HG03442 (cell line): ENCODE measurements at regions not wholly inside any gene's neighbourhood (a gene's known extent, or its start where the extent isn't known, plus 50 kb on each side); places are given as distances from the start of the nearest gene placed in this dataset.
A peak's percentile ranks its signal among the peaks of the same experiment; 100 is the strongest.

Source experiments
- ATAC-seq: cut with Tn5 transposase; IDR thresholded peaks from one replicate; pipeline ENCODE4 v1.9.1; 2021; ENCODE audit warnings: mild to moderate bottlenecking, moderate library complexity; ENCODE audit not compliant: unreplicated experiment

GRCh38 chr10:8583096-8583495 lies 528.6 kb downstream of the GATA3 start:
- ATAC-seq, result no peak

- ATAC-seq, result no peak
Observed at GRCh38 chr10:8584666-8585065, 530.2 kb downstream of the GATA3 start.

DNA sequence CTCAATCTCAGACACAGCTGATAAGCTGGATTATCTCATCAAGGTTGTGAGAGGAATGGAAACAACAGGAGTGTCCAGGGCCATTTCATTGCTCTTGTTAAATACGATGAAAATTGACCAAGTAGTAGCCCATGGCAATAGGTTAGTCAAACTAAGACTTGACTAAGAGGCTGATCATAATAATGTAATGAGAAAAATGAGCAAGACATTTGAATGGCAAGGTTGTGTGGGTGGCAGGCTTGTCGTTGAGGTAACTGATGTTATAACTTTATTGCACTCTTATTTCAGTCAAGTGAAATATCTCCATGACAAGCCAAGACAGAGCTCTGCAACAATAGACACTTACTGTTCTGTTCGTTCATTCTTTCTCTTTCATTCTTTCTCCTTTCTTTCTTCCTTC lies 532.0 kb downstream of the GATA3 start:
- ATAC-seq, result no peak

DNA sequence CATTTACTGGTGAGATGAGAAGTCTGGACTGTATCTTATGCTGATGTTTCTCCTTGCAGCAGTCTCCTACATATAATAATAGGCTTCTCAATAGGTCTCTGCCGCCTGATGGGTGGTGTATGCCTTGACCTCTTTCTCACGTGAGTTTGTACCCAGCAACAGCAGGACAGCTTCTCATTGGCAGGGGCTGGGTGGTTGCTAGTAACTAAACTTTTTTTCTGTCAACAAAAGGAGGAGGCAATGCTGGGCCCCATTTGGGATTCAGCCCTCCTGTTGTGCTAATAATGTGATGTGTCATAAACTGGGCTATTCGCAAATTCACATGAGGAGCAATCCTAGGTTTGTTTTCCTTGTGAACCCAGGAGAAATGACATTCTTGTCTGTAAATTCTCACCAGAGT lies 533.6 kb downstream of the GATA3 start:
- no peak for ATAC-seq

- no peak for ATAC-seq
Observed at GRCh38 chr10:8590518-8590917, 536.0 kb downstream of the GATA3 start.

DNA sequence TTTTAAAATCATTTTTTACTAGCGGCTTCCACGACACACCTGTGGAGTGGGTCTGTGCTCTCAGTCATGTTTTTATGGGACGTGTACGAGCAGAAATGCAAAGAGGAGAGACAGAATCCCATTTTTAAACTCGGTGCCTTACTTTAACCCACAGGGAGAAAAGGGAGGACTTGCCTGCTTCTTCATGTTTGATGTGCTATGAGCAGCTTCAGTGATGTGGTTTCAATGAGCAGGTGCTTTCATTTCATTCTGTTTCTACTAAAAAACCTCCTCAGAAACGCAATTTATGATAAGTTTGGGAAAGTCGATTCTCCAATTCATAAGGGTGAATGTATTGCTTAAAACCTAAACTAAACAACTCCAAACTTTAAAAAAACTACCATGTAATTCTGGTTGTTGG lies 537.2 kb downstream of the GATA3 start:
- ATAC-seq, result no peak

- ATAC-seq, result no peak
Observed at GRCh38 chr10:8594176-8594575, 539.7 kb downstream of the GATA3 start.

- no peak for ATAC-seq
Observed at GRCh38 chr10:8594711-8595110, 540.2 kb downstream of the GATA3 start.

DNA sequence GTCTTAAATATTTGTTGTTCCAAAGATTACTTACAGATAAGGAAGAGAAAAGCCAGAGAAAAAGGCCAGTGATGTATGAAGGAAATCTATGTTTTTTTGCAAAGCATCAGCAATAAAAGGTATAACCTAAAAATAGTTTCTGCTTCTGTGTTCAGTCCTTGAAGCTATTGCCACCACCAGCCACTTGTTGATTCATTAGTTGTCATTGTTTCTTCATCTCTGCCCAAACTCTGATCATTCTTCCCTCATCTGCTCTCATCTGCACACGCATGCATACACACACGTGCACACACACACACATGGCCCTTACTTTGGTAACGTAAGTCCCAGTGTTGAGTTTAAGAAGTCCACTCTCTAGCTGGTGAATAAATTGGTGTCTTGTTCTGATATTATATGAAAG lies 540.7 kb downstream of the GATA3 start:
- ATAC-seq, result no peak

- no peak for ATAC-seq
Observed at GRCh38 chr10:8596929-8597472, 542.5 kb downstream of the GATA3 start.

DNA sequence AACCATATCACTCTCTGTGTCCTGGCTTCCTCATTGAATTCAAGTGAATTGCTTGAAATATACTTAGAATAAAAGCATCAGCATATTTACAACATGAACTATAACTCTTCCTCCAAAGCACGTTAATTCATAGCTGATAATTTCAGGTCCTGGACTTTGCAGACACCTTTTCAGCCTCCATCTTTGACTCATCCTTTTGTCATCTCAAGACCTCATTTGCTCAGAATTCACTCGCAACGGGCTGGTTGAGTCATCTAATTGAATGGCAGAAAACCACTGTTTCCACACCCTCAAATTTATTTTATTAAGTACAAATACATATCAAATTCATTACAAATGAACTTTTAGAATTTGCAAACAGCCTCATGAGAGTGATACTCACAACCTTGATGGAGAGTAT lies 545.7 kb downstream of the GATA3 start:
- no peak for ATAC-seq

DNA sequence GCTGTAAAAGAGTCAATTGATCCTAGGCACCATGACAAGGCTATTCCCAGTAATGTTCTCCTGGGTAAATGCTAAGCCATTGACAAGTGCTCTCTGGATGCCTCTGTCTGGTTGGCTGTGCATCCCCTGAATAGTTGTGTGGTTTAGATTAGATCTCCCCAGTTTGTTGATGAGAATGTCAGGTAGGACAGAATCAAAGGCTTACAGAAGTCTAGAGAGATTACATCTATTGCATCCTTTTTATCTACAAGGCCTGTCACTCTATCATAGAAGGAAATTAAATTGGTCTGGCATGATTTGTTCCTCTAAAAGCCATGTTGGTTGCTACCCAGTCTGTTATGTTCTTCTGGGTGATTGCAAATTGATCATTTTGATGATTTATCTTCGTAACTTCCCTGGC lies 548.3 kb downstream of the GATA3 start:
- ATAC-seq, result no peak

DNA sequence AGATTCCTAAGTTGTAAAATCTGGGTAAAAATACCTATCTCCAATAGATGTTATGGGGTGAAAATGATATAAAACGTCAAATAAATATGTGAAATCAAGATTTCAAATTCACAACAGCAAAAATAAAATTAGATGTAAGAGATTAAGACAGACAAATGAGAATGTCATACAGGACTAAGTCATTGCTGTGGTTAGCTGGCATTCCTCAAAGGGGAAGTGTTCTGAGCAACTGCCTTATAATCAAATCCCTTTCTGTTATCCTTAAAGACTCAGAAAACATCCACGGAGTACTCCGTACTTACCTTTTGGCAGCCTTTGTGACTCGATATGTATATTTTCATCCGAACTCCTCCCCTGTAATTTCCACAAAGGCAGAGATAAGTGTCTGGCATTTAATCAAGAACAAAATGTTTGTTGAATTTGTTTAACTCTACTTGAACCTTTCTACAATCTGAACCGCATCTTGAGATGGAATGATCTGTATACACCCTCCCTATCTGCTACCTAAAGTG lies 559.6 kb downstream of the GATA3 start:
- ATAC-seq, result no peak

GRCh38 chr10:8615118-8615517 lies 560.6 kb downstream of the GATA3 start:
- no peak for ATAC-seq

GRCh38 chr10:8616166-8616565 lies 561.7 kb downstream of the GATA3 start:
- peak; percentile 92 for ATAC-seq

- no peak for ATAC-seq
Observed at GRCh38 chr10:8617792-8618191, 563.3 kb downstream of the GATA3 start.

GRCh38 chr10:8618834-8619233 lies 564.3 kb downstream of the GATA3 start:
- ATAC-seq, result no peak

GRCh38 chr10:8628351-8628750 lies 573.9 kb downstream of the GATA3 start:
- no peak for ATAC-seq

DNA sequence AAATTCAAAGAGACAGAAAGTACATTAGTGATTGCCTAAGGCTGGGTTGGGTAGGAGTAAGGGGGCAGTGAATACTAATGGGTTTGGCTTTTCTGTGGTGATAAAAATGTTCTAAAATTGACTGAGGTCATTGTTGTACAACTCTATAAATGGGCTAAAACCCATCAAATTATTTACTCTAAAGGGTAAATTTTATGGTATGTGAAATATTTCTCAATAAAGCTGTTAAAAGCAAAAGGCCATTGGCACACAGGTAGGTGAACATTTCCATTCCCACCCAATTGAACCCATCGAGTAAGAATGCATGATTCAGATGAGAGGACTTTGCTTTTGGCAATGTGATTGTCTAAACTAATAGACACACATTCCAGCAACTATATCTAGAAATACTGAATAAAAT lies 579.4 kb downstream of the GATA3 start:
- ATAC-seq, result no peak

GRCh38 chr10:8636371-8636770 lies 581.9 kb downstream of the GATA3 start:
- ATAC-seq, result no peak

GRCh38 chr10:8637640-8638039 lies 583.2 kb downstream of the GATA3 start:
- ATAC-seq, result no peak

GRCh38 chr10:8638088-8638672 lies 583.7 kb downstream of the GATA3 start:
- no peak for ATAC-seq
